ENCODE measurements at regions not wholly inside any gene's neighbourhood (a gene's known extent, or its start where the extent isn't known, plus 50 kb on each side); places are given as distances from the start of the nearest gene placed in this dataset.

DNA sequence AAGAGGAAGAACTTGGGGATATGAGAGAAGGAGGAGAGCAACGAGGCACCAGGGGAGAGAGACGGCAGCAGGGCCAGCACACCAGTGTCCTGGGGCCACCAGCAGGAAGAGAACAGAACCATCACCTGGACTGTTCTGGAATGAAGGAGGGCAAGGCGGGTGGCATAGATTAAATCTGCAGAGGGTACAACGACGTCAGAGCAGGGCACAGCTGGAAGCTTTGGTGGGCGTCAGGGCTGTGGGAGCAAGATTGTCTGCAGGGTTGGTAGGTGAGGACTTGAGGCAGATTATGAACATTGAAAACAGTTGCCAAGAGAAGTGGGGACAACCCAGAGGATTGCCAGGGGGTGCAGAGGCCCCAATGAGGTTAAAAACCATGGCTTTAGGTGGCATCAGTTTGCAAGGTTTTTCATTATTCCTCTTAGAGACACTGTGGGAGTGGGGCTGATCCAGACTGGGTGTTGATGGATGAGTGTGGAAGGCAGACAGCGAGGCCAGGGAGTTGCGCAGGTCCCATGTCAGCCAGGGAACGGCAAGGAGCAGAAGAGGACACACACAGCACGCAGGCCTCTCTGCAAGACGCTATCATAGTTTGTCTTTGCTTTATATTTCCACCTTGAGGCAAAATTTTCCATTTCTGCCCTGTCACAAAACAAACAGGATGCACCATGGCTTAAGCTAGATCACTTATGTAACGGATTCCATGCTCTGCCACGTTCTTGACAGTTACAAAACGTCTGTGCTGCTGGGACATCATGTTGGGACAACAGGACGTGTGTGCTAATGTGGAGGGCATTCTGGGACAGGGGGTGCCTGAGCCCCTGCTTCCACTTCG is 52.5 kb upstream of the LEP start:
- TF ChIP-seq YY1 (IDR thresholded peaks at IDR 0.05; ENCODE audit: low read depth) (no peak), TEAD4 (IDR thresholded peaks at IDR 0.05) (no peak), EP300 (IDR thresholded peaks at IDR 0.05; ENCODE audit: borderline replicate concordance) (no peak), REST (IDR thresholded peaks at IDR 0.05; ENCODE audit: low read depth) (no peak), TAF1 (IDR thresholded peaks at IDR 0.05; ENCODE audit: low read depth) (no peak)

All from Ishikawa (cell line).